B cell (primary cell): ENCODE measurements at regions not wholly inside any gene's neighbourhood (a gene's known extent, or its start where the extent isn't known, plus 50 kb on each side); places are given as distances from the start of the nearest gene placed in this dataset.

Experiments used
- ATAC-seq: fragments of 200-7000 bp; cut with Tn5 transposase; one replicate; pipeline ENCODE4 v1.10.0; 2021; ENCODE audit warnings: low read depth, mild to moderate bottlenecking, moderate number of reproducible peaks, moderate library complexity
- CTCF ChIA-PET: fragments of 350-600 bp; sonication (Branson Sonifier 250); formaldehyde crosslinking; loops from one replicate; lab custom pipeline; 2021; ENCODE audit warnings: antibody characterized with exemption, inconsistent platforms; lab: Charles Lee
- POLR2A ChIA-PET: fragments of 350-600 bp; sonication (Branson Sonifier 250); formaldehyde crosslinking; loops from one replicate; lab custom pipeline; 2021; ENCODE audit warnings: antibody characterized with exemption; lab: Charles Lee
- DNase-seq: peaks from one replicate; pipeline ENCODE4 v3.0.0; 2013
- H2AFZ ChIP-seq: 2 replicates; pipeline ENCODE4 v1.6.1; 2012; ENCODE audit warnings: mild to moderate bottlenecking, low read depth, low read length; ENCODE audit not compliant: insufficient read depth, poor library complexity, severe bottlenecking
- H3K27ac ChIP-seq, 2 donors: 1 replicate in 1 of 2; 2 replicates in 1 of 2; pipeline ENCODE4 v1.5.1; 2012 to 2013; ENCODE audit warnings: low read length in 2 of 2, mild to moderate bottlenecking in 2 of 2, moderate library complexity in 1 of 2
- H3K27me3 ChIP-seq, 4 experiments: fragments of 200-600 bp in 1 of 4; sonication (generic) in 1 of 4; replicated peaks in 1 of 4; 1 replicate in 2 of 4; 2 replicates in 2 of 4; pipeline versions ENCODE4 v1.6.1 to v1.7.0; 2013 to 2016; ENCODE audit warnings: low read length in 3 of 4, mild to moderate bottlenecking in 2 of 4, mixed read lengths in 1 of 4, moderate library complexity in 1 of 4; ENCODE audit not compliant: insufficient read depth in 4 of 4, control insufficient read depth in 3 of 4; ENCODE audit errors: control extremely low read depth in 1 of 4
- H3K36me3 ChIP-seq, 2 experiments: replicated peaks in 1 of 2; 1 replicate in 1 of 2; 2 replicates in 1 of 2; pipeline versions ENCODE4 v1.6.1 to v1.7.1; 2013; ENCODE audit warnings: low read length in 1 of 2; ENCODE audit not compliant: insufficient read depth in 2 of 2, control insufficient read depth in 1 of 2; ENCODE audit errors: control extremely low read depth in 1 of 2, extremely low read depth in 1 of 2
- H3K4me1 ChIP-seq, 2 donors: fragments of 200-600 bp in 1 of 2; sonication (generic) in 1 of 2; 1 replicate in 1 of 2; 2 replicates in 1 of 2; pipeline versions ENCODE4 v1.5.1 to v1.6.1; 2013 to 2017; ENCODE audit warnings: low read length in 2 of 2; ENCODE audit not compliant: control insufficient read depth in 2 of 2, insufficient read depth in 2 of 2
- H3K4me2 ChIP-seq: replicated peaks from 2 replicates; pipeline ENCODE3; 2012; ENCODE audit warnings: mild to moderate bottlenecking, low read depth, low read length; ENCODE audit not compliant: poor library complexity, severe bottlenecking
- H3K4me3 ChIP-seq, 5 experiments: fragments of 200-600 bp in 1 of 5; sonication (generic) in 1 of 5; 1 replicate in 3 of 5; 2 replicates in 2 of 5; pipeline versions ENCODE4 v1.5.1 to v1.7.0; 2011 to 2016; ENCODE audit warnings: low read length in 4 of 5, mild to moderate bottlenecking in 4 of 5, low read depth in 2 of 5, control low read depth in 1 of 5, moderate library complexity in 1 of 5; ENCODE audit not compliant: insufficient read depth in 1 of 5; ENCODE audit errors: control extremely low read depth in 1 of 5, extremely low read depth in 1 of 5
- H3K79me2 ChIP-seq: fragments of 200-600 bp; sonication (generic); one replicate; pipeline ENCODE4 v1.6.0; 2016; ENCODE audit warnings: low read length; ENCODE audit not compliant: control insufficient read depth, insufficient read depth
- H3K9ac ChIP-seq: fragments of 200-600 bp; sonication (generic); 2 replicates; pipeline ENCODE4 v1.6.1; 2017; ENCODE audit warnings: mild to moderate bottlenecking, low read length, moderate library complexity
- H3K9me3 ChIP-seq, 3 donors: one replicate each; pipeline versions ENCODE4 v1.6.1 to v1.7.1; 2013; ENCODE audit warnings: low read length in 2 of 3; ENCODE audit not compliant: control insufficient read depth in 2 of 3, insufficient read depth in 1 of 3; ENCODE audit errors: control extremely low read depth in 1 of 3
- H4K20me1 ChIP-seq: 2 replicates; pipeline ENCODE4 v1.6.0; 2012; ENCODE audit warnings: mild to moderate bottlenecking, low read length; ENCODE audit not compliant: insufficient read depth, control insufficient read depth, poor library complexity, severe bottlenecking
- H3K27ac Mint-ChIP-seq: one replicate; pipeline ENCODE4 v1.8.0; 2021; ENCODE audit warnings: mixed read lengths
- H3K27me3 Mint-ChIP-seq: one replicate; pipeline ENCODE4 v1.8.0; 2021; ENCODE audit warnings: mixed read lengths
- H3K4me1 Mint-ChIP-seq: one replicate; pipeline ENCODE4 v1.8.0; 2021; ENCODE audit warnings: mixed read lengths
- H3K4me3 Mint-ChIP-seq: one replicate; pipeline ENCODE4 v1.8.0; 2021; ENCODE audit warnings: mixed read lengths
- H3K9me3 Mint-ChIP-seq: one replicate; pipeline ENCODE4 v1.8.0; 2022; ENCODE audit warnings: mixed read lengths; ENCODE audit not compliant: insufficient read depth
- EZH2 ChIP-seq: IDR thresholded peaks from 2 replicates; pipeline ENCODE4 v1.6.1; 2012; ENCODE audit warnings: borderline replicate concordance, low read depth, mild to moderate bottlenecking, moderate library complexity, low read length; ENCODE audit not compliant: insufficient read depth, poor library complexity, severe bottlenecking
- WGBS: methylation state at CpG from one replicate; pipeline ENCODE4 v1.1.5; 2013; ENCODE audit warnings: missing lambda C conversion rate; ENCODE audit not compliant: insufficient coverage; 5-methylcytosine and 5-hydroxymethylcytosine counted together
- intact Hi-C: fragments of 100-400 bp; cut with micrococcal nuclease; formaldehyde crosslinking; loops from one replicate; pipeline ENCODE4 v1.10.0; 2022
- TF ChIP-seq, protein P1 (sequence below): fragments of 200-600 bp; IDR thresholded peaks from one replicate; pipeline ENCODE4 v1.8.0; 2022; ENCODE audit warnings: antibody characterized with exemption, mild to moderate bottlenecking

DNA sequence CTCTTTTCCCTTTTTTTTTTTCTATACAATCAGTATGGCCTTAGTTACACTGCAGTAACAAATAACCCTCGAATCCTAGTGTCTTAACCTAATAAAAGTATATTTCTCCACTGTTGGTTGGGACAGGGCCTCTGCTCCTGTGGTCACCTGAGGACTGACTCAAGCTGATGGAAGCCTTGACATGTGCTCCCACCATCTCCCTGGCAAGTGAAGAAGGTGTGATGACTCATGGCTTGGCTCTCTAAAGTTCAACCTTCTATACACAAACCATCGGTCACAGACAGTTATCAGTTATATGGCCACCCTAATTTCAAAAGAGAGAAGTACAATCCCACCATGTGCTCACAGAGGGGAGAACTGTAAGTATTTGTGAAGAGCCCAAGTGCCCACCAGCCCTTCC, 65.8 kb upstream of the CACNA2D3 start:
- no peak for DNase-seq
- Mint-ChIP-seq H3K27me3 (peaks cover 3% of the 10 kb centered on the region), H3K9me3 (no peaks in the 10 kb centered on the region), H3K27ac (no peak overlapping the region), H3K4me1 (no peaks in the 10 kb centered on the region), H3K4me3 (no peak overlapping the region)
- Histone ChIP-seq H3K4me3 (no peak overlapping the region), H3K27me3 (no peaks in the 10 kb centered on the region), H3K4me2 (no peak overlapping the region), H3K36me3 (no peaks in the 10 kb centered on the region), H3K4me1 (no peaks in the 10 kb centered on the region), H2AFZ (no peak overlapping the region), H3K79me2 (no peaks in the 10 kb centered on the region), H3K9me3 (no peaks in the 10 kb centered on the region), H3K9ac (no peak overlapping the region), H3K27ac (no peak overlapping the region), H4K20me1 (no peaks in the 10 kb centered on the region)
- POLR2A ChIA-PET, result no interaction called here
- CTCF ChIA-PET, result no interaction called here
- intact Hi-C loops, result no loop called here
- TF ChIP-seq, protein P1, sequence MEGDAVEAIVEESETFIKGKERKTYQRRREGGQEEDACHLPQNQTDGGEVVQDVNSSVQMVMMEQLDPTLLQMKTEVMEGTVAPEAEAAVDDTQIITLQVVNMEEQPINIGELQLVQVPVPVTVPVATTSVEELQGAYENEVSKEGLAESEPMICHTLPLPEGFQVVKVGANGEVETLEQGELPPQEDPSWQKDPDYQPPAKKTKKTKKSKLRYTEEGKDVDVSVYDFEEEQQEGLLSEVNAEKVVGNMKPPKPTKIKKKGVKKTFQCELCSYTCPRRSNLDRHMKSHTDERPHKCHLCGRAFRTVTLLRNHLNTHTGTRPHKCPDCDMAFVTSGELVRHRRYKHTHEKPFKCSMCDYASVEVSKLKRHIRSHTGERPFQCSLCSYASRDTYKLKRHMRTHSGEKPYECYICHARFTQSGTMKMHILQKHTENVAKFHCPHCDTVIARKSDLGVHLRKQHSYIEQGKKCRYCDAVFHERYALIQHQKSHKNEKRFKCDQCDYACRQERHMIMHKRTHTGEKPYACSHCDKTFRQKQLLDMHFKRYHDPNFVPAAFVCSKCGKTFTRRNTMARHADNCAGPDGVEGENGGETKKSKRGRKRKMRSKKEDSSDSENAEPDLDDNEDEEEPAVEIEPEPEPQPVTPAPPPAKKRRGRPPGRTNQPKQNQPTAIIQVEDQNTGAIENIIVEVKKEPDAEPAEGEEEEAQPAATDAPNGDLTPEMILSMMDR, result no peak
- TF ChIP-seq EZH2, result no peak
- no peak for ATAC-seq
- WGBS, result no CpG with 5 or more reads among the region's 2 CpGs

DNA sequence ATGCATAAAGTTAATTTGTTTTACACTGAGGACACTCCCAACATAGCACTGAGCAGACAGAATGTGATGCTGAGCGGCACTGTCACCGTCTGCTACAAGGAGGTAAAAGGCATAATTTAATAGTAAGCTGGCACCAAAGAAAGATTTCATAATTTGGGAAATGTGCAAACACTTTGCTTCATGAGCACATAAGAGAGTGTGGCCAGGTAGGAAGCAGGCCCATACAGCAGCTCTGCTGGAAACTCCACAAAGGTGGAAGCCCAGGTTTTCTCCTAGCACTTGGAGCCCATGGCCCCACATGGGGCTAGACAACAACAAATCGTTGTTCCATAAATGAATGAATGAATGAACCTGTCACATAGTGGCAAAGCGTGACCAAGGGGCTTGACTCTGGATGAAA, 68.5 kb upstream of the CACNA2D3 start:
- no peak for TF ChIP-seq EZH2
- TF ChIP-seq, protein P1, result no peak
- no peaks in the 10 kb centered on the region for H3K79me2 ChIP-seq
- H3K4me1 ChIP-seq, result no peaks in the 10 kb centered on the region
- H3K4me1 Mint-ChIP-seq, result no peaks in the 10 kb centered on the region
- H3K4me3 Mint-ChIP-seq, result no peak overlapping the region
- CTCF ChIA-PET, result no interaction called here
- no peak for ATAC-seq
- no peak overlapping the region for H3K9ac ChIP-seq
- POLR2A ChIA-PET, result no interaction called here
- no peak overlapping the region for H3K4me2 ChIP-seq
- no peaks in the 10 kb centered on the region for H3K9me3 ChIP-seq
- intact Hi-C loops, result no loop called here
- H3K36me3 ChIP-seq, result no peaks in the 10 kb centered on the region
- no peak overlapping the region for H3K4me3 ChIP-seq
- no peak overlapping the region for H3K27ac Mint-ChIP-seq
- H3K27me3 Mint-ChIP-seq, result peaks cover 3% of the 10 kb centered on the region
- H3K27me3 ChIP-seq, result no peaks in the 10 kb centered on the region
- no peak for DNase-seq
- 88% methylated on average over 4 of the region's 4 CpGs for WGBS
- H3K27ac ChIP-seq, result no peak overlapping the region
- no peak overlapping the region for H2AFZ ChIP-seq
- no peaks in the 10 kb centered on the region for H3K9me3 Mint-ChIP-seq
- H4K20me1 ChIP-seq, result no peaks in the 10 kb centered on the region
